LHCN-M2 (cell line): ENCODE measurements at regions not wholly inside any gene's neighbourhood (a gene's known extent, or its start where the extent isn't known, plus 50 kb on each side); places are given as distances from the start of the nearest gene placed in this dataset.
"Not testable (repeated sequence)": the region's sequence is repeated elsewhere in the genome, so short reads cannot be mapped to it uniquely, and the experiment has no call there.

Source experiments
- DNase-seq: peaks from one replicate; pipeline ENCODE4 v3.0.0-alpha.2; 2012; ENCODE audit warnings: low read depth

DNA sequence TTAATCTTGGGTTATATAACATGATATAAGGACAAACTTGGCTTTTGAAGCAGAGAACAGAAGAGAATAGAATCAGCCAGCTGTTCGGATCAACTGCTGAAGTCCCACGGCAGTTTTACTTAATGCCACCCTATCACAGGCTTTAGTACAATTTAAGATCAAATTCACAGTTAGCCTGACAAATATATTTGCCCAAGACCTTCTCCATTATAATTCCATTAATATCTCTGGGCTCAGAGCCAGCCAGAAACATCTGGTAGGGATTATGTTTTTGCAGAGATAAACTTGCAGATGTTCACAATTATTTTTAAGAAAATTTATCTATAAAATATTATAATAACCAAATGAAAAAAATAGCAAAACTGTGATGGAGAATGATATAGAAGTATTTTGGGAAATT lies 381.4 kb downstream of the RAD51AP2 start:
- DNase-seq = no peak

DNA sequence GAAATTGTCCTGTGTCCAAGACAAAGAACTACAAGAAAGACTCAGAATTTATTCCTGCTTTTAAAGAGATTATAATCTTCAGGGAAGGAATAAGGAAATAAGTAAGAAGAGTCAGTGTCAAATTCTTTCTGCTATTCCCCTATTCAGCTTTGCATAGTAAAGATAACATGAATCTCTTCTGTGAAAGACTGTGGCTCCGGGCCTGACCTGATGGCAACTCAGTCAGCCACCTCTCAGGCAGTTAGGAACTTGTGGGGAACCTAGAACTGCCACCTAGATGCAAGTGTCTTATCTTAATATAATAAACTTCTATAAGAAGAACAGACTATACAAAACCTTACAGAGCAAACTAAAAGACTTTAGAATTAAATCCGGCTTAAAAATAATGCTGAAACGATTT lies 382.0 kb downstream of the RAD51AP2 start:
- no peak for DNase-seq

DNA sequence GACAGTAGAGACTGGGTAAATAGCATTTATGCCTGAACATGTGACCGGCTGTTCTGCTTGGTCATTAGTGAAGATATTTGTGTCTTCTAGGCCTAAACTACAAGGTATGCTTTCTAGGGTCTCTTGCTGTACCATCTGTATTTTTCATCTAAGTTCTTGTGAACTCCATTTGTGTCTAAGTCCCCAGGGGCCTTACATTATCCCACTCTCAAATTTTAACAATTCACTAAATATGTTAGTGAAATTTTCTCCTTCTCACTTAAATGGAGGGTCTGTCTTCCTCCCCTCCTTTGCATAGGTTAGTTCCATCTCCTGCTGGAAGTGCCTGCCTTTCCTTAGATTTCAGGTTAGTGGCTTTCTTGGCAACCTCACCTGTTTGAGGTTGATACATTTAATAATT lies 382.6 kb downstream of the RAD51AP2 start:
- DNase-seq = no peak

DNA sequence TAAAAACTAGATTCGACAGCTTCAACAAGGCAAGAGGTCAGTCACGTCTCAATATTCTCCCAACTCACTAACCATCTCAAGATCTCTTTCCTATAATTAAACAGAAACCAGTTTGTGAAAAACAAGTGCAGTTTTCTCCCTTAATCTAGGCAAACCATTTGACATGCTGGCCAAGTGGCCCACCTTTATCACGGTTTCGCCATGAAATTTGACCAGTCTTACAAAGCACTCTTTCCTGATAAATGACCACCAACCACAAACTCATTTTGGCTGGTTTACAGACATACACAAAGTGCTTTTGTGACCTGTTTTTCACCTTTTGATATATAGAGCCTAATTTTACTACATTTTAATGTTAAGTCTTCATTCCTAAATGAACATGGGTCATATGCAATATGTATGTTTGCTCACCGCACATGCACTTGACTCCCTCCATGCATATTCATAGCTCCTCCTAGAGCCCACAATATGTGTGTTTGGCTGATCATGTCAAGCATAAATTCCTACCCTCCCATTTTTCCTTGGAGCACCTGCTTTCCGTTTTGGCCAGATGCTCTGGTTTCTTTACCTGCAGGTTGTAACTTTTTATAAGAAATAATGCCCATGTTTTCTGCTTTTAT lies 385.1 kb downstream of the RAD51AP2 start:
- DNase-seq = no peak

DNA sequence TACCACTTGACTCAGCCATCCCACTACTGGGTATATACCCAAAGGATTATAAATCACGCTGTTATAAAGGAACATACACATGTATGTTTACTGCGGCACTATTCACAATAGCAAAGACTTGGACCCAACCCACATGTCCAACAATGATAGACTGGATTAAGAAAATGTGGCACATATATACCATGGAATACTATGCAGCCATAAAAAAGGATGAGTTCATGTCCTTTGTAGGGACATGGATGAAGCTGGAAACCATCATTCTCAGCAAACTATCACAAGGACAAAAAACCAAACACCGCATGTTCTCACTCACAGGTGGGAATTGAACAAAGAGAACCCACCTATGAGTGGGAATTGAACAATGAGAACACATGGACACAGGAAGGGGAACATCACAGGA lies 387.6 kb downstream of the RAD51AP2 start:
- not testable (repeated sequence) for DNase-seq

DNA sequence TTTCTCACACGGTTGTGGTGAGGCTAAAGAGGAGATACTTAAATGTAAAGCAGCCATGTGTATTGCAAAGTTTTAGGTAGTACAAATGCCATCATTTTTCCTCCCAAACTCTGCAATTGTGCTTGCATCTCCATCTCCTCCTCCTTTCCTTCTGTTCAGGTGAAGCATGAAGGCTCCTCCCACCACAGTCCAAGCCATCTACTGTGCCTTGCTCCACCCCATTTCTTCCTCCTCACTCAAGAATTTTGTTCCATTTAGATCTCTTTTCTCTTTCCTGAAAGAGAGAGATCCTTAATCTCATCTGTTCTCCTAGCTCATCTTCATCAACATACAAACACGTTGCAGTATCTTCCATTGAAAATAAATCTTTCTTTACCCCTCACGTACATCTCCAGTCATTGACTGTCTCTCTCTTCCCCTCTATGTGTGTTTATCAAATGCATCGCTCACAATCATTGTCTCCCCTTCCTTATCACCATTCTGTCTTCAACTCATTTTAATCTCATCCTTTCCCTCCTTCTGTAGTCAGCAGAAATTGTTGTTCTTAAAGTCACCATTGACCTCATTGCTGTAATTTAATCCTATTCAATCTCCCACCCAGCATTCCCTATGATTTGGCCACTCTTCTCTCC lies 392.1 kb downstream of the RAD51AP2 start:
- DNase-seq = no peak

DNA sequence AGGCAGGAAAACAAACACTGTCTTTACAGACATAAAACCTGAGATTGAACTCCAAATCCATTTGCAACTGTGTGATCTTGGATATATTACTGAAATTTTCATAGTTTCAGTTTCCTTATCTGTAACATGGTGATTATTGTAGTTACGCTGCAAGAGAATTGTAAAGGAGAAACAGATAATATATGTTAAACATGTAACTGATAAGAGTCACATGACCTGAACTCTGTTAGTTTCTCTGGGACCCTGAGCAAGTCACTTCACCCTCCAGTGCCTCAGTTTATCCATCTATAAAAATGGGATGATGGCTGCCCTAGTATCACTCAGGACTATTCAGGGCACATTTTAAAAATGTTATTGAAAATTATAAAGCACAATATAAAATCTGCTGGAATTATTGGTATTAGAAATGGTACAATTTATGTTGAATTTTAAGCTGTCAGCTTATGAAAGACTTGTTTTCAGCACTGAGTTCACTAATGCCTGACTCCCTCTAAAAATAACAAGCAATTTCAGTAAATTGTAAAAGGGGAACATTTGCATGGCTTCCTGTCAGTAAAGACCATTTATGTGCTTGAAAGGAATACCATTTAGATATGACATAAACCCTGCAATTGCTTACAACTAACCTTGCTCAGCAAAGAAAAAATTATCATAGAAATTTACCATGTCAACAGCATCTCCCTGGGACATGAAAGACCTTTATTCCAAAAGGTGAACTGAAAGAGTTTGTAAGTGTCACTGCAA lies 393.5 kb downstream of the RAD51AP2 start:
- DNase-seq = no peak

DNA sequence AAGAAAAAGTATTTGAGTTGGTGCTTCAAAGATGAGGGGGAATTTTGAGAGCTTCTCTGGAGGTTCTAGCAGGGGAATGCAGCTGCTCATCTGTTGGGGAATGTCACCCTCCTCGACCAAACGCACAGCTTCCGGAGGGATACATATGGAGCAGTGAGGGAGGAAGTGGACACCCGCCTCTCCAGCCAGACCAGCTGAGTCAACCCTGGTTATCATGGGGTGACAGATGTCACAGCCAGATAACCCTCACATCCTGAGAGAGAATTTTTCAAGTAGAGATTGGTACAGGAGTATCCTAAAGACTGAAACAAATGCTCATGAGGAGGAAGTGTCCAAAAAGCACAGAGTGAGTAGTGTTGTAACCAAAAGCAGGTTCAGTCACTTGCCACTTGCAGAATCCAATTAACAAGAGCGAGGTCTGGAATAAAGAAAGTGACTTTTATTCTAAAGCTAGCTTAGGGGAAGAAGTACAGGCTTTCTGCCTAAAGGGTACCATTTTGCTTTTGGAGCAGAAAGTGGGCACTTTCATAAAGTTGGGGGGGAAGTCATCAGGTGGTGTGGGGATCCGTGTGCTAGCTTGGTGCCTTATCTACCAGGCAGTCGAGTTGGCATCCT lies 395.2 kb downstream of the RAD51AP2 start:
- no peak for DNase-seq

DNA sequence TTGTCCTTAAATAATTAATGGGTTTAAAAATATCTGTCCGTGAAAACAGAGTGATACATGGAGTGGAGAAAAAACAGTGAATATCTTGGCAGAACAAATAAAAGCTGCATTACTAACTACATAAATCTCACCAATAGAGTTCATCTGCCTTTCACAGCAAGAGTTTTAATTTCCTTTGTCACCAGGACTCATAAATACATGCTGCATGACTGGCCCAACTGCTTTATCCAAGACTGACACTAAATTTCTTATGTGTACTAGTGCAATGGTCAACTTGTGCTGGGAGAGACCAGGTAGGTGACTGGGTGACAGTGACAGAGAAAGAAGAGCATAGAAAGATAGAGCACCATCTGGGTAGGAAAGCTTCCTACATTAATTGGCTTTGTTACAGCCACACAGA lies 402.8 kb downstream of the RAD51AP2 start:
- DNase-seq = no peak

DNA sequence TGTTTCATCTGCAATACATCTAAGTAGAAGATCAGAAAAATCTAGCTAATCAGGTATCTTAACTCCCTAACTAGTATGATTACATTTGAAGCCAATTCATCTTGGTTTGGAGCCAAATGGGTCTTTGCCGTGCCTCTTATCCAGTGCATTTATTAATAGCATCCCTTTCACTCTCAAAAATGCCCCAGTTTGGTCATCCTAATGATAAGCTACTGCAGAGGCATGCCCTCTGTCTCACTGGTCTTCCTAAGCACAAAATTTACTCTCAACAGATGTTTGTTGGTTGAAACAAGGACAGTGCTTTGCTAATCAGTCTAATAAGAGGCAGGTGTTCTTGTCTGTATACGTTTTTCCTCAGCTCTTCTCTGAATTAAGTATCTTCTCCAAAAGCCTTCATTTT lies 403.2 kb downstream of the RAD51AP2 start:
- DNase-seq = no peak

DNA sequence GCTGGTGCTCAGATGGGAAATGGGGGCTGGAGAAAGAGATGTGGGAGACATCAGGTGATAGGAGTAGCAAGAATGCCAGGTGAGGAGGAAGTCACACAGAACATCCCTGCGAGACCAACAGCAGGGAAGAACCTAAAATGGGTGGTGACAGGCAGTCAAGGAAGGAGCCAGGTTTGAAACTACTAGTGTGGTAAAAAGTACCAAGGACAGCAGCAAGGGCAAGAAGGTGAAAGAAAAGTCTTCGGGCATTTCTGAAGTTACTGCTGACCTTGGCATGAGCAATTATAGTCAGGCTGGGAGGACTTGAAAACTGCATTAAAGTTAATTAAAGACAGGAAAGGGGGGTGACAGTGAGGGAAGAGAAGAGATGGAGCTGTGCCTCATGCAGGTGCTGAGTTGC lies 410.4 kb downstream of the RAD51AP2 start:
- peak; percentile 17 for DNase-seq

DNA sequence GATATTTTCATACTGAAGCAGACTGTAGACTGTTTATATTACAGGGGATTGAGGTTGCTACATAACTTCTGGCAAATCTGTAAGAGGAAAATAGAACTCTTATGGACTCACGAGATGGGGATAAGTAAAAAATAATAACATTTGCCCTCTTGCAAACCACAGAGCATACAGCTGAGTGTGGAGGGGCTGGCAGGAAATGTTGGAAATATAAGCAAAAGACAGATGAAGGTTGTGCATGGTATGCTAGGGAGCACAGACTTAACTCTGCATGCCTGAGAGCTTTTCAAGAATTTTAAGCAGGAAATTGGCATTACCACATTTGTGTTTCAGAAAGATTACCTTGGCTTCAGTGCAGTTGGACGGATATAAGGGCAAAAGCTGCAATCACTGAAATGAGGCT lies 411.1 kb downstream of the RAD51AP2 start:
- no peak for DNase-seq

DNA sequence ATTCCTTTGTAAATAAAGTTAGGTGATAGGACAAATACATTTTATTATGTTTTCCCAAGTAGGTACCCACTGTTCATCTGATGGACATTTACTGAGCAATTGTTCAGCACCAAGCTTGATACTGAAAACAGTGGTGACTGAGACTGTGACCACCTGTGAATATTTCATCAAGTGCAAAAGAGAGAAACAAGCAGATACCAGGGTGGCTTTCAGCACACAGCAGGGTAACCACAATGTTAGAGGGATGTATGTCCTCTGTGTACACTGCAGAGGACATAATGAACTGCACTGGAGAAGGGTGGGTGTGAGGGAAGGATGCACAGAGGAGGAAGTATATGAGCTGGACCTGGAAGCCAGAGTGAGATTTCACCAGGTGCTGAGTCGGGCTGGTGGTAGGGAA lies 411.8 kb downstream of the RAD51AP2 start:
- DNase-seq = no peak

DNA sequence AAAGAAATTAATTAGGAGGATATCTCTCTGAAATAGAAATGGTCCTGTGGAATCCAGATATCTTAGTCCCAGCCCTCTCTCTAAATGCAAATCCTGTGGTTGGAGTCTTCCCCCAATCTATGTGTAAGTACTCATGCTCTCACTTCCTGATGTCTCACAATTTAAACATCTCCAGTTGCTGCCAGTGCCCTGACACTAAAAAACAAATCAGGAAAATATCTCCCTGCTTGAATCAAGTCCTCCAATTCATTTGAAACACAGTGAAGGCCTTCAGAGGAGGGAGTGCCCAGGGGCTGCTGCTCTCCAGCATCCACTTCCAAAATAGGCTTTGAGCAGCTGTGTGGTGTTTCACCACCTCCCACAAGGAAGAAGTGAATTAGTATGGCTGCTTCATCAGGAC lies 413.8 kb downstream of the RAD51AP2 start:
- peak; percentile 69 for DNase-seq

DNA sequence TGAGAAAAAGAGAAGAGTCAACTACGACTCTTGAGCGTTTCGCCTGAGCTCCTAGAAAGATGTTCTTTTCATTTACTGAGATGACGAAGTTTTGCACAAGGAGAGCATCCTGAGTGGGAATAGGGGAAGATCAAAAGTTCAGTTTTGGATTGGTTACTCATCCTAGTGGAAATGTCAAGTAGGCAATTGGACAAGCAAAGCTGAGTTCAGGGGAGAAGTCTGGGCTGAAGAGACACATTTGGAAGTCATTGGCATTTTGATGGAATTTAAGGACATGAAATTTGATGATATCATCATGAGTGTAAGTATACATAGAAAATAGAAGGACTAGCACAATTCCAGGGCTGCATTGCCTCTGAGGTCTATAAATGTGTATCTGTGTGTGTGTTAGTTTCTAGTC lies 416.6 kb downstream of the RAD51AP2 start:
- peak; percentile 18 for DNase-seq

DNA sequence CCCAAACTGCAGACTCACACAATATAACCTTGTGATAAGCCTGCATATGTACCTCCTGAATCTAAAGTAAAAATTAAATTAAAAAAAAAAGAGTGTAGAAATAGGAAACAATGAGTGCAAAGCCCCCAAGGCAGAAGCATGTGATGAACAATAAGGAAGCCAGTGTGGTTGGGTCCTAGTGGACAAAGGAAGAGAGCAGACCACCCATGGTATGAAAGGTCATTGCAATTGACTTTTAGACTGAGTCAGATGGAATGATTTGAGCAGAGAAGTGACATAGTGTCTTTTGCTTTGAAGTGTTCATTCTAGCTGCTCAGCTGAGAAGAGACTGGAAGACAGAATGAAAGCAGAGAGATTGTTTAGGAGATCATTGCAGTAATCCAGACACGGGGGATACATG lies 417.1 kb downstream of the RAD51AP2 start:
- no peak for DNase-seq

DNA sequence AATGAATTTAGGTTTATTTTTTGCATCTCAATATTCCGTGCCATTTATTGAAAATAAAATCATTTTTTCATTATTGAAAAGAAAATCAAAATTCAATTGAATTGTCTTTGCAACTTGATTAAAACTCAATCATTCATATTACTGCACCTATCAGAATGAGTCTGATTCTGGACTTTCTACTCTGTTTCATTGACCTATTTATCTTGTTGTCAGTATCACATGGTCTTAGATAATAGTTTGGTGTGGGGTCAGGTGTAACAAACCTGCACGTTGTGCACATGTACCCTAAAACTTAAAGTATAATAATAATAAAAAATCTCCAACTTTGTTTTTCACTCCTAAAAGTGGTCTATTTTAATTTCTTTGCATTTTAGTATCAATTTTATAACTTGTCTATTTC lies 422.9 kb downstream of the RAD51AP2 start:
- DNase-seq = no peak

DNA sequence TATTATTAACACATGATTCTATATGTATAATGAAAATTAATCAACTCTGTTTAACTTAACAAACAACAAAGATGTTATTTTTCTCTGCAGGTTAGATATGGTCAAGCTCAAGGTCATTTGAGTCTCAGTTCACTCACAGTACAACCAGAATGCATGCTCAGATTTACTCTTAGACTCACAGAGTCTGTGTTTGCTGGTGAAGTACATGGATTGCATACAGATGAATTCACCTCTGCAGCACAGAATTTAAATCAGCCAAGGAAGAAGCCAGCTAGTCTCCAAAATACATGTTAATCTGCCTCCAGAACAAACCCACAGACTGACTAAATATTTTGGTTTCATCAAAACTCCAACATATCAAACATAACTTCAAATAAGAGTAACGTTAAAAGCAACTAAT lies 424.5 kb downstream of the RAD51AP2 start:
- no peak for DNase-seq

DNA sequence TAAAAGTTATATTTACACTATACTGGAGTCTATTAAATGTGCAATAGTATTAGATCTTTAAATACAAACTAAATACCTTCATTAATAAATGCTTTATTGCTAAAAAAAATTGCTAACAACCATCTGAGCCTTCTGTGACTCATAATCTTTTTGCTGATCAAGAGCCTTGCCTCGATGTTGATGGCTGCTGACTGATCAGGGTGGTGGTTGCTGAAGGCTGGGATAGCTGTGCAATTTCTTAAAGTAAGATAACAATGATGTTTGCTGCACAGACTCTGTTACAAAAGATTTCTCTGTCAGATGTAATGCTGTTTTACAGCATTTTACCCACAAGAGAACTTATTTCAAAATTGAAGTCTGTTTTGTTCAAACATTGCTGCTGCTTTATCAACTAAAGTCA lies 421.4 kb upstream of the CYRIA start:
- DNase-seq = no peak

DNA sequence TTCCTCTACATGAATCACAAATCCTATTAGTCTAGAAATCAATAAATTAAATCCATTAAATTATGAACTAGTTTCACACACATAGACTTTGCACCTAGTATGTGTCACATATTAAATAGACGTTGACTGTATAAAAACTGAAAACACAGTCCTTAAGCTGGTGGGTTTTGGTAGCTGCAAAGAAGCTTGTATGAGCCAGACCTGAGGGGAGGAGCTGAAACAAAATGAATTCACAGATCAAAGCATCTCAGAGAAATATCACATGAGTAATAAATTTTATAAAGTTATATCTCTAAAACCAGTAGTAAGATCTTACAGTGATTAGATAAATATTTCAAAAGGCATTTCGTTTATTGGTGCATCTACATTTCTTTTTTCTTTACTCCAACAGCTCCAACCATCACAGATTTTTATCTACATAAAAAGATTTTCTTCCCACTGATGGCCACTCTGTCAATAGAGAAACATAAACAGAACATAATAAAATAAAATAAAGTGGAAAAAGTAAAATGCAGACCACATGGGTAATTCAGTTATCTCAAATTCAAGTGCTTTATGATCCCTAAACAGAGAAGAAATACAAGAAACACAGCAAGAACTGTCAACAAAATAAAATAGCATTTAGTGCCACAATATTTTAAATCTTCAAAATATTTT lies 420.0 kb upstream of the CYRIA start:
- no peak for DNase-seq

DNA sequence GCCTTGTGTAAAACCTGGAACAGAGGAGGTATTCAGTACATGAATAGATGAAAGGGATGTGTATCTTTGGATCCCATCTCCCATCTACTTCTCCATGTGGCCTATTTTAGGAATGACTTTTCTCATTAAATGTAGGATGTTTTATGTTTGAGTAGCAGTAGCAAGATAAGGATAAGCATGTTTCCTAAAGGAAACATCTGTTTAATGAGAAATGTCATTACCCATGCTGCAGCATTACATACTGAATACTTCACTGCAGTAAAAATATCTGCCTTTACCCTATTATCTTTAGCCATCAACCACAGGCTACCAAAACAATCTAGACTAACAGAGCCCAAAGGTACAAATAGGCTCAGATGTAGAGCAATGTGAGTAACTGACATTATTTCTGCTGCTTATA lies 419.2 kb upstream of the CYRIA start:
- DNase-seq = no peak

DNA sequence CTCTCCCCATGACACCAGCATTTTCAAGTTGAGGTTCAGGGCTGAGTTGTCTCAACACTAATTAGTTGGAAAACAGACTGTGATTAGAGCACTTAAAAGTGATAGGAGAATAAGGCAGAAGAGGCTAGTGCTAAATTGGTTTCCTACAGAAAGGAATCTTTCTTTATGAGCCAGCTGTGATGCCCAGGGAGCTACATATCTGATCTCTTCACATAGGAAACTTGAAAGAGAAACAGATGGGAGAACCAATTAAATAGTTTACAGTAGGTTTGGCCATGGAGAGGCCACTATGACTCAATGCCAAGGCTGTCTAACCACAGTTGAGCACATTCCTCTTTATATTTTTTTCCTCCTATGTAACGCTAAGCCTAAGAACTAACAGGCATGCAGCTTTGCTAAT lies 418.3 kb upstream of the CYRIA start:
- peak; percentile 70 for DNase-seq
